PC-3 (cell line): ENCODE measurements at regions not wholly inside any gene's neighbourhood (a gene's known extent, or its start where the extent isn't known, plus 50 kb on each side); places are given as distances from the start of the nearest gene placed in this dataset.

Experiments
- ATAC-seq: fragments of 200-7000 bp; cut with Tn5 transposase; 2 replicates; pipeline ENCODE4 v1.9.1; 2020; ENCODE audit warnings: mild to moderate bottlenecking, moderate library complexity
- BruUV-seq: library from RNA; stranded (reverse); fragments of 400-500 nt; replicated peaks from 2 replicates; lab custom pipeline; 2021; lab: Mats Ljungman, UMichigan
- CTCF ChIA-PET: fragments of 300-600 bp; sonication (Branson Sonifier 250); formaldehyde crosslinking; loops from one replicate; lab custom pipeline; 2022; ENCODE audit warnings: antibody characterized with exemption; lab: Charles Lee
- POLR2A ChIA-PET: fragments of 300-600 bp; sonication (Branson Sonifier 250); formaldehyde crosslinking; loops from one replicate; lab custom pipeline; 2022; ENCODE audit warnings: antibody characterized with exemption; ENCODE audit not compliant: unreplicated experiment; lab: Charles Lee
- DNase-seq: peaks from one replicate; pipeline ENCODE4 v3.0.0-alpha.2; 2015
- H2AFZ ChIP-seq: fragments of 300-600 bp; sonication (generic); 2 replicates; pipeline ENCODE4 v1.6.0; 2016; ENCODE audit warnings: antibody characterized with exemption, low read length
- H3F3A ChIP-seq: fragments of 300-600 bp; sonication (generic); one replicate; pipeline ENCODE4 v1.6.0; 2017; ENCODE audit warnings: antibody characterized with exemption, low read length, control low read depth, mild to moderate bottlenecking; ENCODE audit not compliant: unreplicated experiment
- H3K27ac ChIP-seq: fragments of 300-600 bp; sonication (generic); 2 replicates; pipeline ENCODE4 v1.5.1; 2016; ENCODE audit warnings: mild to moderate bottlenecking, low read length
- H3K27me3 ChIP-seq: fragments of 300-600 bp; sonication (generic); 2 replicates; pipeline ENCODE4 v1.6.1; 2016; ENCODE audit warnings: low read length, mixed read lengths
- H3K36me3 ChIP-seq: fragments of 300-600 bp; sonication (generic); 2 replicates; pipeline ENCODE4 v1.6.1; 2016; ENCODE audit warnings: low read depth, mixed run types, low read length, mixed read lengths
- H3K4me1 ChIP-seq: fragments of 300-600 bp; sonication (generic); 2 replicates; pipeline ENCODE4 v1.5.1; 2016; ENCODE audit warnings: low read length; ENCODE audit not compliant: insufficient read depth
- H3K4me2 ChIP-seq: fragments of 300-600 bp; sonication (generic); 2 replicates; pipeline ENCODE4 v1.6.0; 2016; ENCODE audit warnings: low read length
- H3K4me3 ChIP-seq: fragments of 300-600 bp; sonication (generic); 2 replicates; pipeline ENCODE4 v1.5.1; 2016; ENCODE audit warnings: mild to moderate bottlenecking, low read length, mixed read lengths
- H3K79me2 ChIP-seq: fragments of 300-600 bp; sonication (generic); 2 replicates; pipeline ENCODE4 v1.6.1; 2017; ENCODE audit warnings: low read length, mixed read lengths
- H3K9ac ChIP-seq: fragments of 300-600 bp; sonication (generic); 2 replicates; pipeline ENCODE4 v1.6.0; 2016; ENCODE audit warnings: mild to moderate bottlenecking, low read length
- H3K9me2 ChIP-seq: fragments of 300-600 bp; sonication (generic); replicated peaks from 2 replicates; pipeline ENCODE4 v1.6.1; 2016; ENCODE audit warnings: mixed run types, low read length, mixed read lengths
- H3K9me3 ChIP-seq: fragments of 300-600 bp; sonication (generic); 2 replicates; pipeline ENCODE4 v1.6.1; 2016; ENCODE audit warnings: low read length, mixed read lengths
- H4K20me1 ChIP-seq: fragments of 300-600 bp; sonication (generic); 2 replicates; pipeline ENCODE4 v1.6.1; 2016; ENCODE audit warnings: low read length, mixed read lengths
- CTCF ChIP-seq: fragments of 300-600 bp; sonication (generic); conservative IDR thresholded peaks from 2 replicates; pipeline ENCODE4 v1.5.1; 2017; ENCODE audit warnings: antibody characterized with exemption, low read depth, mild to moderate bottlenecking, low read length
- EZH2 ChIP-seq: fragments of 300-600 bp; sonication (generic); IDR thresholded peaks from one replicate; pipeline ENCODE4 v1.6.1; 2017; ENCODE audit warnings: antibody characterized with exemption, mild to moderate bottlenecking, low read length; ENCODE audit not compliant: unreplicated experiment
- EZH2phosphoT487 ChIP-seq: fragments of 300-600 bp; sonication (generic); IDR thresholded peaks from 2 replicates; pipeline ENCODE4 v1.6.1; 2018; ENCODE audit warnings: mild to moderate bottlenecking, antibody characterized with exemption, low read length, borderline replicate concordance
- intact Hi-C: fragments of 100-400 bp; cut with micrococcal nuclease; formaldehyde crosslinking; loops from 2 replicates; pipeline ENCODE4 v1.9.0; 2023

DNA sequence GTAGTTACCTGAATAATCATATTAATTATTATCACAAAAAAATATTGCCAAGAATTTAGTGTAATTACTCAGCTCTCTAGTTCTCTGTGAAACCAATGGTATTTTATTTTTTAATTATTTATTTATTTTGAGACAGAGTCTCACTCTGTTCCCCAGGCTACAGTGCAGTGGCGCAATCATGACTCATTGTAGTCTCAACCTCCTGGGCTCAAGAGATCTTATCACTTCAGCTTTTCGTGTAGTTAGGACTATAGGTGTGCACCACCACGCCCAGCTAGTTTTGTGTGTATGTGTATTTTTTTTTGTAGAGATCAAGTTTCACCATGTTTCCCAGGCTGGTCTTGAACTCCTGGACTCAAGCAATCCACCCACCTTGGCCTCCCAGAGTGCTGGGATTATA lies 440.4 kb upstream of the CDH20 start:
- no peaks in the 10 kb centered on the region for H3K79me2 ChIP-seq
- ChIA-PET CTCF (no interaction called here), POLR2A (no interaction called here)
- no peak overlapping the region for H3K4me3 ChIP-seq
- peak overlapping the region; percentile 42; the same call in 1 of the 2 replicates for H3K9ac ChIP-seq
- no peaks in the 10 kb centered on the region for H3K9me2 ChIP-seq
- H4K20me1 ChIP-seq: no peaks in the 10 kb centered on the region
- TF ChIP-seq EZH2: no peak
- TF ChIP-seq CTCF: no peak
- TF ChIP-seq EZH2phosphoT487: no peak
- no peaks in the 10 kb centered on the region for H3K9me3 ChIP-seq
- ATAC-seq (peak; percentile 90), DNase-seq (peak; percentile 91)
- peak overlapping the region; percentile 89 for H3K27ac ChIP-seq
- H3K4me1 ChIP-seq: peaks cover 33% of the 10 kb centered on the region
- no peaks in the 10 kb centered on the region for H3K27me3 ChIP-seq
- no peaks in the 10 kb centered on the region for H3K36me3 ChIP-seq
- intact Hi-C loops: no loop called here
- no peak overlapping the region for H2AFZ ChIP-seq
- H3K4me2 ChIP-seq: peak overlapping the region; percentile 66
- no TSS peak for BruUV-seq
- no peaks in the 10 kb centered on the region for H3F3A ChIP-seq

GRCh38 chr18:60893355-60894097 lies 439.7 kb upstream of the CDH20 start:
- DNase-seq: no peak
- Histone ChIP-seq H3K36me3 (no peaks in the 10 kb centered on the region), H3K79me2 (no peaks in the 10 kb centered on the region), H2AFZ (no peak overlapping the region), H3K4me3 (no peak overlapping the region), H3K4me2 (no peak overlapping the region), H3K27ac (peak overlapping the region; percentile 69), H3K9ac (peak overlapping the region; percentile 42; the same call in 1 of the 2 replicates), H3F3A (no peaks in the 10 kb centered on the region), H3K27me3 (0 out of 2 replicates have a peak, but pooled peaks cover 4% of the 10 kb centered on the region), H3K4me1 (peaks cover 33% of the 10 kb centered on the region), H3K9me2 (no peaks in the 10 kb centered on the region), H4K20me1 (no peaks in the 10 kb centered on the region), H3K9me3 (no peaks in the 10 kb centered on the region)
- POLR2A ChIA-PET: no interaction called here
- no TSS peak for BruUV-seq
- no peak for ATAC-seq
- intact Hi-C loops: no loop called here
- TF ChIP-seq CTCF (no peak), EZH2phosphoT487 (no peak), EZH2 (no peak)
- CTCF ChIA-PET: no interaction called here
